MM.1S (cell line): ENCODE measurements at regions not wholly inside any gene's neighbourhood (a gene's known extent, or its start where the extent isn't known, plus 50 kb on each side); places are given as distances from the start of the nearest gene placed in this dataset.
A peak's percentile ranks its signal among the peaks of the same experiment; 100 is the strongest.

ENCODE experiments used
- DNase-seq: peaks from one replicate; pipeline ENCODE4 v3.0.0-alpha.2; 2015
- H2AFZ ChIP-seq: fragments of 300-600 bp; sonication (generic); 2 replicates; pipeline ENCODE4 v1.6.0; 2016; ENCODE audit warnings: antibody characterized with exemption, low read length
- H3F3A ChIP-seq: fragments of 300-600 bp; sonication (generic); 2 replicates; pipeline ENCODE4 v1.6.1; 2016; ENCODE audit warnings: mild to moderate bottlenecking, antibody characterized with exemption, low read length, moderate library complexity, mixed read lengths; ENCODE audit not compliant: insufficient read depth
- H3K27ac ChIP-seq: fragments of 300-600 bp; sonication (generic); 2 replicates; pipeline ENCODE4 v1.5.1; 2016; ENCODE audit warnings: mild to moderate bottlenecking, low read length
- H3K27me3 ChIP-seq: fragments of 300-600 bp; sonication (generic); replicated peaks from 2 replicates; pipeline ENCODE4 v1.6.0; 2016; ENCODE audit warnings: low read length; ENCODE audit not compliant: insufficient read depth
- H3K36me3 ChIP-seq: fragments of 300-600 bp; sonication (generic); replicated peaks from 2 replicates; pipeline ENCODE4 v1.6.1; 2016; ENCODE audit warnings: mild to moderate bottlenecking, low read length, mixed read lengths; ENCODE audit not compliant: insufficient read depth
- H3K4me1 ChIP-seq: fragments of 300-600 bp; sonication (generic); 2 replicates; pipeline ENCODE4 v1.6.1; 2016; ENCODE audit warnings: low read length, mixed read lengths
- H3K4me2 ChIP-seq: fragments of 300-600 bp; sonication (generic); 2 replicates; pipeline ENCODE4 v1.6.0; 2016; ENCODE audit warnings: low read depth, low read length
- H3K4me3 ChIP-seq: fragments of 300-600 bp; sonication (generic); 2 replicates; pipeline ENCODE4 v1.5.1; 2016; ENCODE audit warnings: low read length, mixed read lengths
- H3K79me2 ChIP-seq: fragments of 300-600 bp; sonication (generic); 2 replicates; pipeline ENCODE4 v1.6.1; 2016; ENCODE audit warnings: mixed run types, low read length, mixed read lengths
- H3K9ac ChIP-seq: fragments of 300-600 bp; sonication (generic); 2 replicates; pipeline ENCODE4 v1.6.1; 2016; ENCODE audit warnings: low read length, mixed read lengths
- H3K9me2 ChIP-seq: fragments of 300-600 bp; sonication (generic); replicated peaks from 2 replicates; pipeline ENCODE4 v1.6.1; 2016; ENCODE audit warnings: mild to moderate bottlenecking, low read length, mixed read lengths; ENCODE audit not compliant: insufficient read depth
- H3K9me3 ChIP-seq: fragments of 300-600 bp; sonication (generic); replicated peaks from 2 replicates; pipeline ENCODE4 v1.6.1; 2016; ENCODE audit warnings: mild to moderate bottlenecking, low read length, mixed read lengths; ENCODE audit not compliant: insufficient read depth
- H4K20me1 ChIP-seq: fragments of 300-600 bp; sonication (generic); 2 replicates; pipeline ENCODE4 v1.6.1; 2016; ENCODE audit warnings: mild to moderate bottlenecking, low read length, moderate library complexity, mixed read lengths; ENCODE audit not compliant: insufficient read depth
- CTCF ChIP-seq: fragments of 300-600 bp; sonication (generic); IDR thresholded peaks from 2 replicates; pipeline ENCODE4 v1.5.1; 2016; ENCODE audit warnings: antibody characterized with exemption, low read length, mixed read lengths
- EZH2 ChIP-seq: fragments of 300-600 bp; sonication (generic); optimal IDR thresholded peaks from 2 replicates; pipeline ENCODE3; 2017; ENCODE audit warnings: low read depth, mild to moderate bottlenecking, antibody characterized with exemption, low read length, mixed read lengths
- EZH2phosphoT487 ChIP-seq: fragments of 300-600 bp; sonication (generic); IDR thresholded peaks from 2 replicates; pipeline ENCODE4 v1.6.1; 2018; ENCODE audit warnings: antibody characterized with exemption, low read length

- H3K4me2 ChIP-seq = no peak overlapping the region
- no peak overlapping the region for H3K9ac ChIP-seq
- H3K27ac ChIP-seq = no peak overlapping the region
- H2AFZ ChIP-seq = no peak overlapping the region
- no peaks in the 10 kb centered on the region for H4K20me1 ChIP-seq
- H3K9me3 ChIP-seq = no peaks in the 10 kb centered on the region
- H3K4me3 ChIP-seq = no peak overlapping the region
- no peaks in the 10 kb centered on the region for H3K4me1 ChIP-seq
- no peaks in the 10 kb centered on the region for H3K9me2 ChIP-seq
- H3K79me2 ChIP-seq = no peaks in the 10 kb centered on the region
- H3K36me3 ChIP-seq = no peaks in the 10 kb centered on the region
- no peaks in the 10 kb centered on the region for H3K27me3 ChIP-seq
- peak; percentile 19 for DNase-seq
- TF ChIP-seq CTCF (peak; percentile 39), EZH2 (no peak)
- H3F3A ChIP-seq = no peaks in the 10 kb centered on the region
These were observed 339.4 kb downstream of the CMPK2 start for GRCh38 chr2:6526093-6526824.

DNA sequence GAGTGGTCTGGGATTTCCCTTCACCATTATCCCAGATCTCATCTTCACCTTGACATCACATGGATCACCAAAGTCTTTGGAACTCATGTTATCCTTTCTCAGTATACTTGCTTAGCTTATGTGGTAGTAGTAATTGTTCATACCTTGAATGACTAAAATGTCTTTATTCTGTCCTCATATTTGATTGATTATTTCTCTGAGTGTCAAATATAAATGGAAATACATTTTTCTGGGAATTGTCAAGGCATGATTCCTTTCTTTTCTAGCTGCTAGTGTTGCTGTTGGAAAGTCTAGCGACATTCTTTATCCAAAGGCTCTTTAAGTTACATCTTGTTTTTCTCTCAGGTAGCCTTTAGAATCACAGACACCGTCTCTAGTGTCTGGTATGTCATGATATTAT, 334.4 kb downstream of the CMPK2 start:
- no peaks in the 10 kb centered on the region for H3K36me3 ChIP-seq
- H3K4me2 ChIP-seq = no peak overlapping the region
- no peaks in the 10 kb centered on the region for H3K4me1 ChIP-seq
- H2AFZ ChIP-seq = no peak overlapping the region
- H3K4me3 ChIP-seq = no peak overlapping the region
- H4K20me1 ChIP-seq = no peaks in the 10 kb centered on the region
- no peak overlapping the region for H3K9ac ChIP-seq
- DNase-seq = no peak
- H3K9me2 ChIP-seq = no peaks in the 10 kb centered on the region
- no peak overlapping the region for H3K27ac ChIP-seq
- H3F3A ChIP-seq = no peaks in the 10 kb centered on the region
- H3K27me3 ChIP-seq = no peaks in the 10 kb centered on the region
- H3K79me2 ChIP-seq = no peaks in the 10 kb centered on the region
- TF ChIP-seq CTCF (no peak), EZH2phosphoT487 (no peak), EZH2 (no peak)
- no peaks in the 10 kb centered on the region for H3K9me3 ChIP-seq

DNA sequence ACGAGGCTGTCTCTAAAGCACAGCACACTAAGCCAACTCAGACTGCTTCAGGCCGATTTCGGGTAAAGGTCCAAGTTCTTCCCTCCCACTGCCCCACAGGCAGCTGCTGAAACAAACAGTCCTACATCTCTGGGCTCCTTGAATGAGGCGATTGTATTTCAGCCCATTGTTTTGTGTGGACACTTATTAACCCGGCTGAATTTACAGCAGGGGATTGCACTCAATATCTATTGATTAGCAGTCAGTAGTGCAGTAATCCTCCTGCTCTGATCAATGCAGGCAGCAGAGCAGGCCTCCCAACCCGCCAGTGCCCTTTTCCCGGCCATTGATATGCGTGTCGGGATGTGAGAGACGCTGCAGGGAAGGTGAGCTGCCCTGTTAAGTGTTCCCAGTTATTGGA, 330.1 kb downstream of the CMPK2 start:
- no peak for TF ChIP-seq EZH2
- TF ChIP-seq EZH2phosphoT487 = no peak
- no peak for TF ChIP-seq CTCF
- H2AFZ ChIP-seq = no peak overlapping the region
- no peak for DNase-seq
- no peak overlapping the region for H3K4me3 ChIP-seq
- no peaks in the 10 kb centered on the region for H3K79me2 ChIP-seq
- no peaks in the 10 kb centered on the region for H3F3A ChIP-seq
- H3K4me1 ChIP-seq = no peaks in the 10 kb centered on the region
- no peak overlapping the region for H3K27ac ChIP-seq
- H3K9me2 ChIP-seq = no peaks in the 10 kb centered on the region
- H3K4me2 ChIP-seq = no peak overlapping the region
- no peaks in the 10 kb centered on the region for H3K9me3 ChIP-seq
- no peaks in the 10 kb centered on the region for H3K27me3 ChIP-seq
- H4K20me1 ChIP-seq = no peaks in the 10 kb centered on the region
- no peaks in the 10 kb centered on the region for H3K36me3 ChIP-seq
- H3K9ac ChIP-seq = no peak overlapping the region
